GM12878 (cell line): ENCODE measurements at regions not wholly inside any gene's neighbourhood (a gene's known extent, or its start where the extent isn't known, plus 50 kb on each side); places are given as distances from the start of the nearest gene placed in this dataset.
"Not testable (repeated sequence)": the region's sequence is repeated elsewhere in the genome, so short reads cannot be mapped to it uniquely, and the experiment has no call there.

ENCODE experiments used
- ATAC-seq: fragments of 200-7000 bp; cut with Tn5 transposase; 3 replicates; pipeline ENCODE4 v1.9.1; 2020; ENCODE audit warnings: mild to moderate bottlenecking, moderate library complexity
- BruUV-seq: library from RNA; stranded (reverse); fragments of 400-500 nt; replicated peaks from 2 replicates; lab custom pipeline; 2021; lab: Mats Ljungman, UMichigan
- CTCF ChIA-PET: fragments of 300-600 bp; sonication (Branson Sonifier 250); formaldehyde crosslinking; extraction: SDS; loops from one replicate; lab custom pipeline; 2021; ENCODE audit warnings: inconsistent platforms; lab: Yijun Ruan, JAX
- POLR2A ChIA-PET: fragments of 350-600 bp; formaldehyde crosslinking; extraction: SDS; loops from one replicate; lab custom pipeline; 2021; ENCODE audit warnings: inconsistent platforms; lab: Charles Lee
- RAD21 ChIA-PET: fragments of 300-600 bp; sonication (Branson Sonifier 250); formaldehyde crosslinking; loops from one replicate; lab custom pipeline; 2023; ENCODE audit warnings: antibody characterized with exemption; ENCODE audit not compliant: unreplicated experiment; lab: Charles Lee
- SMC1A ChIA-PET: fragments of 300-600 bp; sonication (Branson Sonifier 250); formaldehyde crosslinking; loops from one replicate; lab custom pipeline; 2023; ENCODE audit not compliant: unreplicated experiment, uncharacterized antibody; lab: Charles Lee
- DNase-seq: peaks from one replicate; pipeline ENCODE4 v3.0.0-alpha.2; 2011; ENCODE audit warnings: low read depth, low spot score
- FAIRE-seq: peaks from 3 replicates; lab custom pipeline; 2011; peaks lifted over from hg19 to GRCh38; lab: Jason Lieb, UNC
- H2AFZ ChIP-seq: 2 replicates; pipeline ENCODE4 v1.6.0; 2011; ENCODE audit warnings: low read depth, low read length, control low read depth; ENCODE audit not compliant: control insufficient read depth
- H3K27ac ChIP-seq: 2 replicates; pipeline ENCODE4 v1.5.1; 2011; ENCODE audit warnings: control low read depth; ENCODE audit not compliant: control insufficient read depth, insufficient read depth
- H3K27me3 ChIP-seq, 2 experiments: replicated peaks in 1 of 2; 2 replicates each; pipeline versions ENCODE4 v1.6.0 to v1.6.1; 2011; ENCODE audit warnings: low read length in 1 of 2; ENCODE audit not compliant: control insufficient read depth in 2 of 2, insufficient read depth in 2 of 2
- H3K36me3 ChIP-seq, 2 experiments: 2 replicates each; pipeline ENCODE4 v1.5.1; 2011; ENCODE audit warnings: low read length in 1 of 2; ENCODE audit not compliant: control insufficient read depth in 2 of 2, insufficient read depth in 2 of 2
- H3K4me1 ChIP-seq: 2 replicates; pipeline ENCODE4 v1.6.1; 2011; ENCODE audit warnings: mild to moderate bottlenecking, low read length, moderate library complexity, mixed read lengths; ENCODE audit not compliant: control insufficient read depth, insufficient read depth
- H3K4me2 ChIP-seq: 2 replicates; pipeline ENCODE4 v1.6.0; 2011; ENCODE audit warnings: control low read depth; ENCODE audit not compliant: control insufficient read depth, insufficient read depth
- H3K4me3 ChIP-seq: fragments of 200-600 bp; sonication (generic); 2 replicates; pipeline ENCODE4 v1.5.1; 2016
- H3K79me2 ChIP-seq: 2 replicates; pipeline ENCODE4 v1.6.0; 2011; ENCODE audit warnings: low read length; ENCODE audit not compliant: control insufficient read depth, insufficient read depth
- H3K9ac ChIP-seq: 2 replicates; pipeline ENCODE4 v1.8.0; 2011; ENCODE audit warnings: low read length, control low read depth, mixed read lengths; ENCODE audit not compliant: control insufficient read depth, insufficient read depth
- H3K9me3 ChIP-seq: replicated peaks from 3 replicates; pipeline ENCODE4 v1.5.1; 2011; ENCODE audit warnings: mild to moderate bottlenecking, low read length; ENCODE audit not compliant: control insufficient read depth, insufficient read depth
- H4K20me1 ChIP-seq: 2 replicates; pipeline ENCODE4 v1.6.0; 2011; ENCODE audit not compliant: control insufficient read depth, insufficient read depth
- WGBS: methylation state at CpG from one replicate; pipeline ENCODE4 v1.1.6; 2016; ENCODE audit warnings: low lambda C conversion rate; ENCODE audit not compliant: insufficient replicate concordance, insufficient coverage; ENCODE audit errors: missing lambda C conversion rate; 5-methylcytosine and 5-hydroxymethylcytosine counted together
- in situ Hi-C: fragments of 300-500 bp; cut with MboI; formaldehyde crosslinking; loops from 9 replicates; pipeline ENCODE4 v1.14.3; 2018; ENCODE audit warnings: mixed read lengths
- intact Hi-C: fragments of 100-400 bp; cut with micrococcal nuclease; formaldehyde crosslinking; loops from one replicate; pipeline ENCODE4 v1.14.2; 2022; ENCODE audit not compliant: unreplicated experiment

- H3K79me2 ChIP-seq, CTCF ChIA-PET, H2AFZ ChIP-seq, POLR2A ChIA-PET, H3K9ac ChIP-seq, FAIRE-seq, SMC1A ChIA-PET, H3K36me3 ChIP-seq, H3K27ac ChIP-seq, H3K4me1 ChIP-seq, RAD21 ChIA-PET, H3K27me3 ChIP-seq, in situ Hi-C loops, H3K9me3 ChIP-seq, H3K4me3 ChIP-seq, DNase-seq, ATAC-seq, H3K4me2 ChIP-seq, H4K20me1 ChIP-seq, BruUV-seq, intact Hi-C loops: not testable (repeated sequence)
- 5% methylated on average over 5 of the region's 5 CpGs for WGBS
These were observed 607.2 kb upstream of the TPTE start for GRCh38 chr21:9914135-9914534.

- in situ Hi-C loops, H2AFZ ChIP-seq, intact Hi-C loops, DNase-seq, POLR2A ChIA-PET, BruUV-seq, H3K27me3 ChIP-seq, H4K20me1 ChIP-seq, H3K79me2 ChIP-seq, H3K9me3 ChIP-seq, ATAC-seq, H3K27ac ChIP-seq, FAIRE-seq, H3K9ac ChIP-seq, RAD21 ChIA-PET, H3K4me3 ChIP-seq, CTCF ChIA-PET, H3K4me1 ChIP-seq, H3K36me3 ChIP-seq, H3K4me2 ChIP-seq, SMC1A ChIA-PET: not testable (repeated sequence)
- 0% methylated on average over 1 of the region's 1 CpG for WGBS
These were observed 601.9 kb upstream of the TPTE start for GRCh38 chr21:9919446-9919845.

GRCh38 chr21:9943639-9944038 is 577.7 kb upstream of the TPTE start:
- H3K4me3 ChIP-seq, RAD21 ChIA-PET, ATAC-seq, CTCF ChIA-PET, intact Hi-C loops, BruUV-seq, H3K27ac ChIP-seq, H4K20me1 ChIP-seq, POLR2A ChIA-PET, H3K9me3 ChIP-seq, in situ Hi-C loops, H3K79me2 ChIP-seq, H3K4me2 ChIP-seq, H3K4me1 ChIP-seq, SMC1A ChIA-PET, H3K27me3 ChIP-seq, H3K9ac ChIP-seq, H2AFZ ChIP-seq, DNase-seq, H3K36me3 ChIP-seq, FAIRE-seq: not testable (repeated sequence)
- 27% methylated on average over 7 of the region's 7 CpGs for WGBS

GRCh38 chr21:9946057-9946456 is 575.3 kb upstream of the TPTE start:
- ATAC-seq, H3K4me2 ChIP-seq, H3K9ac ChIP-seq, BruUV-seq, H3K36me3 ChIP-seq, intact Hi-C loops, H3K27me3 ChIP-seq, H3K27ac ChIP-seq, in situ Hi-C loops, H2AFZ ChIP-seq, RAD21 ChIA-PET, H3K9me3 ChIP-seq, POLR2A ChIA-PET, SMC1A ChIA-PET, H3K79me2 ChIP-seq, H4K20me1 ChIP-seq, H3K4me1 ChIP-seq, FAIRE-seq, CTCF ChIA-PET, H3K4me3 ChIP-seq, DNase-seq: not testable (repeated sequence)
- 0% methylated on average over 1 of the region's 1 CpG for WGBS
